Adrenal gland (tissue), 9 donors: ENCODE measurements at regions not wholly inside any gene's neighbourhood (a gene's known extent, or its start where the extent isn't known, plus 50 kb on each side); places are given as distances from the start of the nearest gene placed in this dataset.
"Not testable (repeated sequence)": the region's sequence is repeated elsewhere in the genome, so short reads cannot be mapped to it uniquely, and the experiment has no call there.

Experiments used
- DNase-seq, 7 donors: peaks; one replicate each; pipeline ENCODE4 v3.0.0-alpha.2; 2019 to 2020
- H3K27ac ChIP-seq, 5 donors: fragments of 200-600 bp; sonication (generic) in 4 of 5; 1 replicate in 3 of 5; 2 replicates in 2 of 5; pipeline versions ENCODE4 v1.5.1 to v1.8.0; 2016 to 2020; ENCODE audit warnings: mild to moderate bottlenecking in 1 of 5
- H3K27me3 ChIP-seq: fragments of 200-600 bp; 2 replicates; pipeline ENCODE4 v1.8.0; 2021
- H3K36me3 ChIP-seq, 2 donors: fragments of 200-600 bp; replicated peaks in 1 of 2; 1 replicate in 1 of 2; 2 replicates in 1 of 2; pipeline versions ENCODE4 v1.5.1 to v1.8.0; 2018 to 2022
- H3K4me1 ChIP-seq, 2 donors: fragments of 200-600 bp; replicated peaks in 1 of 2; 1 replicate in 1 of 2; 2 replicates in 1 of 2; pipeline versions ENCODE4 v1.5.1 to v1.8.0; 2018 to 2021
- H3K4me3 ChIP-seq, 4 donors: fragments of 200-600 bp; sonication (generic) in 3 of 4; one replicate each; pipeline ENCODE4 v1.5.1; 2016 to 2018
- H3K9me3 ChIP-seq, 3 donors: fragments of 200-600 bp; sonication (generic) in 1 of 3; replicated peaks in 1 of 3; 1 replicate in 2 of 3; 2 replicates in 1 of 3; pipeline versions ENCODE4 v1.5.1 to v1.8.0; 2016 to 2021
- POLR2A ChIP-seq, 2 donors: fragments of 450-650 bp; IDR thresholded peaks; one replicate each; pipeline ENCODE4 v1.6.1; 2017; ENCODE audit warnings: antibody characterized with exemption in 2 of 2, mild to moderate bottlenecking in 2 of 2, moderate library complexity in 1 of 2
- WGBS, 4 donors: extraction: QIAGEN DNeasy Blood & Tissue Kit in 2 of 4; methylation state at CpG; one replicate each; pipeline versions ENCODE4 v1.1.5 to v1.1.7; 2013 to 2017; 5-methylcytosine and 5-hydroxymethylcytosine counted together
- intact Hi-C, 2 donors: fragments of 100-400 bp; cut with DNase I; formaldehyde crosslinking; loops; one replicate each; pipeline versions ENCODE4 v1.14.1 to v1.15.0; 2022 to 2023
- TF ChIP-seq, protein P1 (sequence below), 6 experiments: fragments of 450-650 bp in 4 of 6; fragments of 200-600 bp in 2 of 6; sonication (generic) in 1 of 6; IDR thresholded peaks; 1 replicate in 5 of 6; 2 replicates in 1 of 6; pipeline versions ENCODE4 v1.5.1 to v1.8.0; 2016 to 2021; ENCODE audit warnings: antibody characterized with exemption in 6 of 6, mild to moderate bottlenecking in 2 of 6, moderate library complexity in 1 of 6
- donor health status: healthy with polysubstance abuse.
- donor health status: Bipolar disorder and iron deficiency.
- donor health status: DM: yes; HTN: yes; CAD: no.
- donor health status: DM: no; HTN: no; CAD: no.
- donor health status: DM: no; HTN: no; CAD: no.

DNA sequence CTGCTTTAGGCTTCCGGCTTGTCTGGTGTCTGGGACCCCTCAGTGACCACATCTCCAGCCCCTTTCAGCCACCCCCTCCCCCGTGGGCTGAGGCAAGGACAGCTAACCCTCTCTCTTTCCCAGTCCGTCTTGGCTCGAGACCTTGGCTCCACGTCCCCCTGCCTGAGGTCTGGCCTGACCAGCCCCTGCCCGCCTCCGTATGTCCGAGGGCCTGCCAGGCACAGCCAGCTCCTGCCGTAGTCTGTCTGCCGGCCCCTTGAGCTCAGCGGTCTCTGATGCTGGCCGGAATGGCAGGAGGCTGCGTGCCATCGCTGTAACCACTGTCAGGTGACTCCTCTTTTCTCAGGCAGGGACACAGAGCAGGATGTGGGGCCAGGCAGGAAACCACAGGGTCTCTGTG, 73.3 kb upstream of the LRPAP1 start:
- WGBS, 4 donors, result 69 to 83% (median 72%) methylated on average over 6 to 14 of the region's 14 CpGs
- no peak overlapping the region for H3K27ac ChIP-seq
- H3K36me3 ChIP-seq, result no peaks in the 10 kb centered on the region
- no peaks in the 10 kb centered on the region for H3K4me1 ChIP-seq
- no peaks in the 10 kb centered on the region for H3K27me3 ChIP-seq
- DNase-seq, result no peak
- TF ChIP-seq, protein P1, sequence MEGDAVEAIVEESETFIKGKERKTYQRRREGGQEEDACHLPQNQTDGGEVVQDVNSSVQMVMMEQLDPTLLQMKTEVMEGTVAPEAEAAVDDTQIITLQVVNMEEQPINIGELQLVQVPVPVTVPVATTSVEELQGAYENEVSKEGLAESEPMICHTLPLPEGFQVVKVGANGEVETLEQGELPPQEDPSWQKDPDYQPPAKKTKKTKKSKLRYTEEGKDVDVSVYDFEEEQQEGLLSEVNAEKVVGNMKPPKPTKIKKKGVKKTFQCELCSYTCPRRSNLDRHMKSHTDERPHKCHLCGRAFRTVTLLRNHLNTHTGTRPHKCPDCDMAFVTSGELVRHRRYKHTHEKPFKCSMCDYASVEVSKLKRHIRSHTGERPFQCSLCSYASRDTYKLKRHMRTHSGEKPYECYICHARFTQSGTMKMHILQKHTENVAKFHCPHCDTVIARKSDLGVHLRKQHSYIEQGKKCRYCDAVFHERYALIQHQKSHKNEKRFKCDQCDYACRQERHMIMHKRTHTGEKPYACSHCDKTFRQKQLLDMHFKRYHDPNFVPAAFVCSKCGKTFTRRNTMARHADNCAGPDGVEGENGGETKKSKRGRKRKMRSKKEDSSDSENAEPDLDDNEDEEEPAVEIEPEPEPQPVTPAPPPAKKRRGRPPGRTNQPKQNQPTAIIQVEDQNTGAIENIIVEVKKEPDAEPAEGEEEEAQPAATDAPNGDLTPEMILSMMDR (IDR thresholded peaks at IDR 0.05), result no peak
- TF ChIP-seq POLR2A (IDR thresholded peaks at IDR 0.05), result no peak
- no peak overlapping the region for H3K4me3 ChIP-seq
- intact Hi-C loops, result no loop called here
- no peaks in the 10 kb centered on the region for H3K9me3 ChIP-seq

DNA sequence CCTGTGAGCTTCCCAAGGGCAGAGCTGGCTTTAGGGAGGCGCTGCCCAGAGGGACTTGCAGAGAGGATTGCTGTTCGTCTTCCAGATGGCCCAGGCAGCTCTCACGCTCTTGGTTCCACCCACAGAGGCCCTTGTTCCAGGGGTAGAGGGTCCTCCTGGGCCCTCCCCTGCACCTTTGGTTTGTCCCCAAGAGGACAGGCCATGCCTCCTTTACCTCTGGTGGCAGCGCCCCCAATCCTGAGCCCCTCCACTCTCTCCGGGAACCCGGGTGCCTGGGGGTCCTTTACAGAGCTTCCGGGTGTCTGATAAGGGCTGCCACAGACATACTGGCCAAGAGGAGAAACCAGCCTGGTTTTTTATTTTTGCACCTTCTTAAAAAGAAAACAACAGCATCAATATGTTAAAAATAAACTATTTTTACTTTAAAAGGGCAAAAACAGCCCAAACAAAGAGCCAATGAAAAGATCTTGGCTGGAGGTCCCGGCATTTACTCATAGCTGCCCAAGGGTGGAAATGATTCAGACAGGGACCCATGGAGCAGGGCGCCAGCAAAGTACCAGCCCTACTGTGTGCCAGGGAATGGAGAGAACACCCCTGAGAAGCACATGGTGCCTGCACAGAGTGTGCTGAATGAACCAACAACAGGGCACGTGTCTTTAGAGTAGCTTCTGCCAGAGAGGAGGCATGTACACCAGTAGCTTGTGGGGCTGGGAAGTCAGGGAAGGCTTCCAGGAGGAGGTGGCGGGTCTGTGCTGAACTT, 70.8 kb upstream of the LRPAP1 start:
- H3K27me3 ChIP-seq, H3K9me3 ChIP-seq, H3K27ac ChIP-seq, H3K4me1 ChIP-seq, intact Hi-C loops, H3K36me3 ChIP-seq, H3K4me3 ChIP-seq, DNase-seq: not testable (repeated sequence)
- whole genome bisulfite sequencing, 4 donors, result 69 to 76% (median 73%) methylated on average over 11 of the region's 11 CpGs

DNA sequence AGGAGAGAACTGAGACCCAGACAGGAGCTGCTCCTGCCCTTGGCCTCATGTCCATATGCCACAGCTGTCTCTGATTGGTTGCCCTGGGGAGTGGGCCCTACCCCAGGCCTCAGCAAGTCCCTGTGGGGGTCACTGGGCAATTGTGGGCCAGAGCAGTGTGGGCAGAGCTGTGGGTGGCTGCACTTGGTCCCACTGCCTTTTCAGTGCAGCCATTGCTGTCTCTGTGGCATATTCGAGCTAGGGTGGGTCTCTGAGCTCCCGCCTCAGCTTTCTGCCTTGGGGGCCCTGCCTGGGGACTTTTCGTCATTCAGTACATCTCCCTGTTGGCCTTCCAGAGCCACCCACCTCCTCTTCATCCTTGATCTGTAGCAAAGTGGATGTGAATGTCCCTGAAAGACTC, 69.8 kb upstream of the LRPAP1 start:
- intact Hi-C loops, result no loop called here
- no peak for TF ChIP-seq POLR2A (IDR thresholded peaks at IDR 0.05)
- TF ChIP-seq, protein P1 (IDR thresholded peaks at IDR 0.05), result no peak
- WGBS, 4 donors, result 78 to 89% (median 86%) methylated on average over 3 of the region's 3 CpGs
- Histone ChIP-seq H3K27me3 (no peaks in the 10 kb centered on the region), H3K27ac (no peak overlapping the region), H3K4me1 (no peaks in the 10 kb centered on the region), H3K9me3 (no peaks in the 10 kb centered on the region), H3K36me3 (no peaks in the 10 kb centered on the region), H3K4me3 (no peak overlapping the region)
- DNase-seq, result no peak

DNA sequence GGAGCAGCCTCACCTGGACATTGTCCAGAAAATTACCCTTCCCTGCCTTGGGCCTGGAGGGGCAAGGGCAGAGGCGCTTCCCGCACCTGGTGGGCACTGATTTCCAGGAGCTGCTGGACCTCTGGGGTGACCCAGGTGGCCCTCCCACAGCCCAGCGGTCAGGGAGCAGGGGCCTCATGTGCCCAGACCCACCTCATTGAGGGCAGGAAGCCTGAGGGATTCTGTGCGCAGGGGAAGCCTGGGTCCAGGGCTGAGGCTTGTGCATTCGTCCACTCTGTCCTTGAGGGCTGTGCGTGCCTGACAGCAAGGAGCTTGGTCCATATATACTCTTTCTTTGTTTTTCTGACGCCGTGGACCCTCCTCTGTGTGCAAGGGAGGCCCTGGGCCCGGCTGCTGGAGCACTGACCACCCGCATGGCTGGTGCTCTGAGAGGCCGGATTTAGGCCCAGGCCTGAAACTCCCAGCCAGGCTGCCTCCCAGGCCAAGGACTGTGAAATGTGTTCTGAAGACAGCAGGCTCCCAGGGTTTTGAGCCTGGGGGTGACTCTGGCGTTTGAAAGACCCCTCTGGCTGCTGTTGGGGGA, 69.0 kb upstream of the LRPAP1 start:
- WGBS, 4 donors, result 59 to 100% (median 82%) methylated on average over 4 to 12 of the region's 12 CpGs
- intact Hi-C loops, H3K36me3 ChIP-seq, H3K27me3 ChIP-seq, DNase-seq, H3K9me3 ChIP-seq, H3K4me1 ChIP-seq, H3K27ac ChIP-seq, H3K4me3 ChIP-seq: not testable (repeated sequence)

DNA sequence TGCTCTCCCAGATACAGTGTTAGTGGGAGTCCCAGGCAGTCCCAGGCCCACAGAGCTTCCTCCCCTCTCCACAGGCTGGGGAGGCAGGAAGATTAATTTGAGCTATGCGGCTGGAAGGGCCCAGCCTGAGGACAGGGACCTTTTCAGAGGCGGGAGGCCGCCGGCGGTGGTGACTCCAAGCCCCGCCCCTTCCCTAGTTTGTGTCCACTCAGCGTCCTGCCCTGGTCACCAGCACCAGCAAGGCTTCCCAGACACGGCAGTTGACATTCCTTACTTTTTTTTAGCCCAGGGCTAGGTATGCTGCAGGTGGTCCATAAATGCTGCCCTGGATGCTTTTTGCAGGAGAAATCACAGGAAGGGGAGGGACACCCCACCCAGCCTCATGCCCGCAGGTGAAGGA, 67.7 kb upstream of the LRPAP1 start:
- no peak for DNase-seq
- intact Hi-C loops, result no loop called here
- no peaks in the 10 kb centered on the region for H3K27me3 ChIP-seq
- H3K9me3 ChIP-seq, result no peaks in the 10 kb centered on the region
- H3K27ac ChIP-seq, result no peak overlapping the region
- 39 to 60% (median 55%) methylated on average over 2 to 9 of the region's 9 CpGs for WGBS, 4 donors
- H3K4me1 ChIP-seq, result no peaks in the 10 kb centered on the region
- TF ChIP-seq POLR2A (IDR thresholded peaks at IDR 0.05), result no peak
- TF ChIP-seq, protein P1 (IDR thresholded peaks at IDR 0.05), result no peak
- H3K36me3 ChIP-seq, result no peaks in the 10 kb centered on the region
- H3K4me3 ChIP-seq, result no peak overlapping the region
